Activated CD8-positive, alpha-beta memory T cell treated with anti-CD3 and anti-CD28 coated beads for 4 hours (primary cell): ENCODE measurements at regions not wholly inside any gene's neighbourhood (a gene's known extent, or its start where the extent isn't known, plus 50 kb on each side); places are given as distances from the start of the nearest gene placed in this dataset.

Experiments used
- DNase-seq, 2 donors: peaks; one replicate each; pipeline ENCODE4 v3.0.0-alpha.2; 2020; ENCODE audit warnings: low read depth in 2 of 2

DNA sequence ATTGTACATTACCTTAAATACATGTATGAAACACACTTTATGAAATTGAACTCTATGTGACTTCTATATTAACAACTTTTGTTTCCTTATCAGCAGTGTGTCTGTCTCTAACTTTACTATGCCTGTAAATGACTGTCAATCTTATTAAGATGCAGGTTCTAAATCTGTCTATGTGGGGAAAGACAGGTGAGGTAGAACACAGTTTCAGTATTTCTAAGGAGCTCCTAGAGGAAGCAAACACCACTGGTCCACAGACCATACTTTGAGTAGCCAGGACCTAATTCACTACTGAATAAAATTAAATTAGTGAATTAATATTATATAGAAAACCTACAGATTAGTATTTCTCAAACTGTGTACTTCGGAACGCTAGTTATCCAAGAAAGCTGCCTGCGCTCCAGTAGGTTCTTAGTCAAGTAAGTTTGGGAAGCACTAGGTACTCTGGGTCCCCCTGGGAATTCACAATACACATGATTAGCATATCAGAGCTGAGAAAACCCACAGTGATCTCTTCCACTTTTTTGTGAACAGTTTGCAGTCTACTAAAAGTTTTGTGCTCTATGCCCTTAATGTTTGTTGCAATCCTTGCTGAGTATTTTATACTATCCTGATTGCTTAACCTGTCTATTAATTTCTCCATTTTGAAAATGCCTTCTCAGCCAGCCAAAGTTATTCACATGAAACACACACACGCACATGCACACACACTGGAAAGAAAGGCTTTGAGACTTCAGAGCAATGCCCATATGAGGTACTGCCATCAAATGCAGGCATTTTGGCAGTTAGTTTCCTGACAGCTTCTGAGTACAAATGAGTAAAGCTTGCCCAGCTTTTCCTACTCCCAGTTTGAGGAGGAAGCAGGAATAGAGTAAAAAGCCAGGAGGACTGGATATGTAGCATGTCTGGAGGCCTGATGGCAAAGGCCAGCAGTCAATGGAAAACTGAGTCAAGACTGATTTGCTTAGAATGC lies 133.6 kb upstream of the CPEB2 start:
- no peak for DNase-seq

DNA sequence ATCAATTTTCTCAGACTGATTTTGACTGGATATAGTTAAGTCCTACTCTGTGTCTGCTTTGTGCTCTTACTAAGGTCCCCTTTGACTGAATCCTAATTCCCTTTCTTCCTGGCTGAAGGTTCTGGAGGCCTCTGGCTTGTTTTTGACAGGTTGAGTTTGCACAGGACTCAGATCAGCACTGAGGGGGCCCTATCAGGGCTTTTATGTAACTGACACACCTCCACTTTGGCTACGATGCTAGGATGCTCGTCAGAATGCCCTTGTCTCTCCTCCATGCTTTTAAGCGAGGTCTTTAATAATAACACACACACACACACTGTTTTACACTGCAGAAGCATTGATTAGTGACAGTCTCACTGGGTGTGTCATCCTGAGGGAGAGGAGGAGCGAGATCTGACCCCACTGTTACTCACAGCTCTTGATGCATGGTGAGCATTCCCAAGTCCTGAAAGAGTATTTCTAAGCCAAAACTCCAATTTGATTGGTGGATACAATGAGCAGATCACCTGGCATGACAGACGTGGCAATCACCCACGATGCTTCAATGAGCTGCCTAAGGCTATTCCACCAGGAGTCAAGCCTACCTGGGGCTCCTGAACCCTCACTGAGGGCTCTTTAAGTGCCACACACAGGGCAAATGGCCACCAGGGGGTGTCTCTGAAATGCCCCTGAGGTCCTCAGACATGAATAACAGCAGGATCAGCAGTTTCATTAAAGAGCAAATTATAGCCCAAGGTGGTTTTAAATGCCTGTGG lies 130.4 kb upstream of the CPEB2 start:
- no peak for DNase-seq

DNA sequence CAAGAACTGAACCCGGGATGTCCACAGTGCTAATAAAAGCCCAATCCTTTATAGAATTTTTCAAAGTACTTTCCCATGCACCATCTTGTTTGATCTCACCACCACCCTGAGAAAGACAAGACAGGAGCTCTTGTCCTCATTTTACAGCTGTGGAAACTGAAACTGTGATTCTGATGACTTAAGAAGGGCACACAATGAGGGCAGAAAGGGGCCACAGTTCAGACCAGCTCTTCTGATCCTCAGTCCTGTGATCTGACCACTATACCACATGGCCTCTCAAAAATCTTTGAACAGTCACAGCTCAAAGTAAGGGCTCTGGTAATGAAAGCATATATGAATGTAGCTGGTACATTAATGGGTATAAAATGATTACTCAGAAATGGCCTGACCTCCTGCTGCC lies 127.3 kb upstream of the CPEB2 start:
- no peak for DNase-seq

- no peak for DNase-seq
Observed at GRCh38 chr4:14877246-14878225, 124.7 kb upstream of the CPEB2 start.

- no peak for DNase-seq
Observed at GRCh38 chr4:14878681-14879080, 123.6 kb upstream of the CPEB2 start.

DNA sequence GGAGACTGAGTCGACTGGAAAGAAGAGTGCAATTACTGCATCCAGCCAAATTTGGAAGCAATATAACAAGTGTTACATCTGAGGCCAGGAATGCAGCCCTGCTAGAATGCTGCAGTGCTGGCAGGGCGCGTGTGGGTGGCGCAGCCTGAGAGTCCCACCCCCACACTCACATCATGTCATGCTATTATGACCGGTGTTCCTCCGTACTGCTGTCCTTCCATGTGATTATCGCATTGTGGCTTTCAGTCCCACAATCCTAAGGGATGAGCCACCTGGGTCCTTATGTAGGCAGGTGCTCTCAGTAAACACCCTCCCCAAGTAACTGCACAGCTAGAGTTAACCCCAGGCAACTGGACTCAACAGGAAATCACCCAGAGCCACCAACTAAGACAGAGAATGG lies 122.6 kb upstream of the CPEB2 start:
- DNase-seq, result no peak

DNA sequence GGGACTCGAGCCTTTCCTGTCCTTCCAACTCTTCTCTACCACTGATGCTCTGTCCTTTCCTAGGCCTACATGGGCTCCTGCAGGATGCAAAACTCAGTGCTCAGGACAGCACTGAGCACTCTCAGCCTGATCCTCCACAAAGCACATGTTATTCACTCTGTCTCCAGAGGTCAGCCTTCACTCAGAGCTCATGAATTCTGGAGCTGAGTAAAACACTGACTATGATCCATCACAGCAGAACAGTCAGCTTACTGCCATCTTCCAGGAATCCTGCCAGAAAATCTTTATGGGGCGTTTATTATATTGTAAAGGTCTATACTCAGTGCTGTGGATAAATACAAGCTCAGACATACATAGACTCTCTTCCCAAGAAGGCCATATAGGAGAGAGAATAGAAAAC lies 121.5 kb upstream of the CPEB2 start:
- no peak for DNase-seq

- no peak for DNase-seq
Observed at GRCh38 chr4:14883166-14883565, 119.1 kb upstream of the CPEB2 start.

DNA sequence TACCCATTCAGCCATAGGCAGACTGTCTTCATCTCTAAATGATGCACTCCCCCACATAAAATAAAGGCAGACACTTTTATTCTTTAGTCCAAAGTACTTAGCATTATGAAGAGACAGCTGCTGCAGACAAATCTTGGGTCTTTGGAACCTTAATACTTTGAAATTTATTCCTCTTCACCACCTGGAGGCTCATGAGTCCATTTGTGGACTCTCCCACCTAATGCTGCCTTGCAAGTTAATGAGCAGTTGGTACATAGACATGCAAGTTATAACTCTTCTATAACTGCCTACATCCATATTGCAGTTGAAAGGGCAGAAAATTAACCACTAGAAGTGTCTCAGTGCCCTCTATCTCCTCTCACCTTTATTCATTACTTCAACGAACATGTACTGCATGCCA lies 118.6 kb upstream of the CPEB2 start:
- DNase-seq, result no peak

DNA sequence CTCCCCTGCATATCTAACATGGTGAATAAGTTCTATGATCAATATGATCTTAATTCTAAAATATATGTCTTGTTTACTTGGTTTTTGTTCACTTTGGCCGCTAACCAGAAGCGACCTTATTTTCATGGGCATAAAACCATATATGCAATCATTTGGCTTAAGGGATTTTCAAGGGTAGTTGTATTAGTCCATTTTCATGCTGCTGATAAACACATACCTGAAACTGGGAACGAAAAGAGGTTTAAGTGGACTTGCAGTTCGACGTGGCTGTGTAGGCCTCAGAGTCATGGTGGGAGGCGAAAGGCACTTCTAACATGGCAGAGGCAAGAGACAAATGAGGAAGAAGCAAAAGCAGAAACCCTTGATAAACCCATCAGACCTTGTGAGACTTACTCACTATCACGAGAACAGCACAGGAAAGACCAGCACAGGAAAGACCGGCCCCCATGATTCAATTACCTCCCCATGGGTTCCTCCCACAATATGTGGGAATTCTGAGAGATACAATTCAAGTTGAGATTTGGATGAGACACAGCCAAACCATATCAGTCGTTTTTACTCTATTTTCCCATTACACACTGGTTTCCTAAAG lies 114.3 kb upstream of the CPEB2 start:
- DNase-seq, result no peak

- DNase-seq, result no peak
Observed at GRCh38 chr4:14888790-14889572, 113.3 kb upstream of the CPEB2 start.

DNA sequence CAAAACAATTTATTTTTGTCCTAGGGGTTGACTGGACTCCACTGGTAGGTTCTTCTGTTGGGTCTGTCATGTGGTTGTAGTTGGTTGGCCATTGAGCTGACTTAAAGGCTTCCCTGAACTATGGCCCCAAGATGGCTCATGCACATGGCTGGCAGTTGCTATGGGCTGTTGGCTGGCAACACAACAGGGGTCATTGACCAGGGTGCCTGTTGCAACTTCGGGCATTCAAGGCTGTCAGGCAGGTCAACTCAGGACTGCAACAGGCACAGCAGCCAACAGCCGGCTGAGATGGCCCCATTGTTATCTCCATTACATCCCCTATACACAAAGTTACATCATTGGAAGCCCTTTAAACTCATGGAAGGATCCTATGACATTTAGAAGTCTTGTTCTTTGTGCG lies 109.7 kb upstream of the CPEB2 start:
- DNase-seq, result no peak

GRCh38 chr4:14893713-14894112 lies 108.6 kb upstream of the CPEB2 start:
- no peak for DNase-seq

- DNase-seq, result no peak
Observed at GRCh38 chr4:14894392-14895292, 107.6 kb upstream of the CPEB2 start.

DNA sequence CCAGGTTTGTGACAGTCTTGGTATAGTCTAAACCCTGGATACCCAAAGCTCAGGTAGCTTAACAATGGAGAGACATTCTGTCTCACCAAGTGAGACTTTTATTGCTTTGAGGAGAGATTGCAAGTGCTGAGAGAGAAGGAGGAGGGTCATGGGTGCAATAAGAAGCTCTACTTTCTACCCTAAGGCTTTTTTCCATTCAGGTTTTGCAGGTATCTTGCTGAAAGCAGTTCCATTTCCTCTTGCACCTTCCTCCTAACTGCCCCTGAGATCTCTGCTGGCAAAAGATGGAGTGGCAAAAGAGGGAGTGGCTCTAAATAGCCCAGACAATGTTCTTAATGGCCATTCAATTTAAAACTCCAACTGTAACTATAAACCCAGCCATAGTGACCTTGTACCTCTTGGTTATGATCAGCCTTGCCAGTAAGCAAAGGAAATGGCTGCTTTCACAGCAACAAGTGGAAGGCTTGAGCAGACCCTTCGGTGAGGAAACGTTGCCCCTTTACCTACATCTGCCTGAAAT lies 105.6 kb upstream of the CPEB2 start:
- no peak for DNase-seq

DNA sequence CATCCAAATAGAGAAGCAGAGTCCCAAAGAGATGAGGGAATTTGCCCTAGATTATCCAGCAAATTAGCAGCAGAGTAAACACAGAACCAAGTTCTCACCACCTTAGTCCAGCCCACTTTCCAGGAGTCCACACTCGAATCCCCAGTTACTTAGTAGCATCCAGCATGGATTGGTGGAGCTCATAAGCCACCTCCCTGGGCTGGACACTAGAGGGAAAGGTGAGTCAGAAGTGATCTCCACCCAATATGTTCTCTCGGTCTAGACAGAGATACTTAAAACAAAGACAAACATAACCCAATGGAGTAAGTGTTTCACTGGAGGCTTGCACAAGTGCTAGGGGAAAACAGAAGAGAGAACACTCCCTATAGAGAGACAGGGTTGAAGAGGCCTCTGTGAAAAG lies 105.1 kb upstream of the CPEB2 start:
- no peak for DNase-seq

- no peak for DNase-seq
Observed at GRCh38 chr4:14898989-14899388, 103.3 kb upstream of the CPEB2 start.

GRCh38 chr4:14902342-14902741 lies 99.9 kb upstream of the CPEB2 start:
- DNase-seq, result no peak

DNA sequence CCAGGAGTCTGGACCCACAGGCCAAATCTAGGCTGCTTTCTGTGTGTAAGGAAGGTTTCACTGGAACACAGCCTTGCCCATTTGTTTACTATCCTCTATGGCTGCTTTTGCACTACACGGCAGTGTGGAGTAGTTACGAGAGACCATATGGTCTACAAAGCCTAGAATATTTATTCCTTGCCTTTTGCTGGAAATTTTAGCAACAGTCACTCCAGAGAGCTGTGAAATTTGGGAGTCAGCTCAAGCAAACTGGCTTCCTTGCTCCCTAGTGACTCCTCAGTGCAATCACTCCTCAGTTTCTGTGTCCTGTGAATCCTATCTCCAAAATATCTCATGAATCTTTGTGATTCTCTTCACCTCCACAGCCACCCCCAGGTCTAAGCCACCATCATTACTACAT lies 99.0 kb upstream of the CPEB2 start:
- no peak for DNase-seq
